ENCODE measurements at regions not wholly inside any gene's neighbourhood (a gene's known extent, or its start where the extent isn't known, plus 50 kb on each side); places are given as distances from the start of the nearest gene placed in this dataset.

- no peaks in the 10 kb centered on the region for H3K27me3 ChIP-seq
- H3K27ac ChIP-seq = no peak overlapping the region
- H3K9me3 ChIP-seq = peaks cover 3% of the 10 kb centered on the region; the same call in 1 of the 2 replicates
- no peaks in the 10 kb centered on the region for H3K36me3 ChIP-seq
- TF ChIP-seq Cebpa-rat (IDR thresholded peaks at IDR 0.05) = no peak
- no peak overlapping the region for H3K9ac ChIP-seq
- no peaks in the 10 kb centered on the region for H4K20me1 ChIP-seq
- no peak overlapping the region for H3K4me2 ChIP-seq
- no peaks in the 10 kb centered on the region for H3K4me1 ChIP-seq
- no peak overlapping the region for H3K4me3 ChIP-seq
Observed at GRCh38 chr6:40293460-40294185, 293.5 kb downstream of the LRFN2 start.

GRCh38 chr6:40293060-40293459, 294.1 kb downstream of the LRFN2 start:
- Histone ChIP-seq H3K9ac (no peak overlapping the region), H3K27ac (no peak overlapping the region), H3K27me3 (no peaks in the 10 kb centered on the region), H4K20me1 (no peaks in the 10 kb centered on the region), H3K4me1 (no peaks in the 10 kb centered on the region), H3K9me3 (no peaks in the 10 kb centered on the region; the same call in 1 of the 2 replicates), H3K4me3 (no peak overlapping the region), H3K4me2 (no peak overlapping the region), H3K36me3 (no peaks in the 10 kb centered on the region)
- TF ChIP-seq Cebpa-rat (IDR thresholded peaks at IDR 0.05) = no peak

- Histone ChIP-seq H3K27ac (no peak overlapping the region), H3K27me3 (no peaks in the 10 kb centered on the region), H3K4me3 (no peak overlapping the region), H3K9ac (no peak overlapping the region), H3K4me2 (no peak overlapping the region), H4K20me1 (no peaks in the 10 kb centered on the region), H3K36me3 (no peaks in the 10 kb centered on the region), H3K9me3 (no peaks in the 10 kb centered on the region), H3K4me1 (no peaks in the 10 kb centered on the region)
- no peak for TF ChIP-seq Cebpa-rat (IDR thresholded peaks at IDR 0.05)
Observed at GRCh38 chr6:40290816-40291215, 296.3 kb downstream of the LRFN2 start.

GRCh38 chr6:40288919-40289318, 298.2 kb downstream of the LRFN2 start:
- Histone ChIP-seq H3K9ac (no peak overlapping the region), H3K4me2 (no peak overlapping the region), H3K27ac (no peak overlapping the region)

GRCh38 chr6:40287296-40287850, 299.8 kb downstream of the LRFN2 start:
- Histone ChIP-seq H3K27me3 (no peaks in the 10 kb centered on the region), H3K9me3 (no peaks in the 10 kb centered on the region), H4K20me1 (no peaks in the 10 kb centered on the region), H3K4me3 (no peak overlapping the region), H3K4me2 (no peak overlapping the region), H3K36me3 (no peaks in the 10 kb centered on the region), H3K9ac (no peak overlapping the region), H3K4me1 (no peaks in the 10 kb centered on the region), H3K27ac (no peak overlapping the region)
- TF ChIP-seq Cebpa-rat (IDR thresholded peaks at IDR 0.05) = no peak

More at GRCh38 chr6:40288919-40289318, 298.2 kb downstream of the LRFN2 start:
- Histone ChIP-seq H3K9me3 (no peaks in the 10 kb centered on the region), H4K20me1 (no peaks in the 10 kb centered on the region), H3K36me3 (no peaks in the 10 kb centered on the region), H3K4me1 (no peaks in the 10 kb centered on the region), H3K4me3 (no peak overlapping the region), H3K27me3 (no peaks in the 10 kb centered on the region)
- no peak for TF ChIP-seq Cebpa-rat (IDR thresholded peaks at IDR 0.05)

GRCh38 chr6:40286721-40287120, 300.4 kb downstream of the LRFN2 start:
- H3K36me3 ChIP-seq = no peaks in the 10 kb centered on the region
- no peak overlapping the region for H3K4me3 ChIP-seq

GRCh38 chr6:40285996-40286395, 301.2 kb downstream of the LRFN2 start:
- Histone ChIP-seq H3K4me3 (no peak overlapping the region), H3K9me3 (no peaks in the 10 kb centered on the region), H3K9ac (no peak overlapping the region), H3K36me3 (no peaks in the 10 kb centered on the region), H3K4me1 (no peaks in the 10 kb centered on the region), H4K20me1 (no peaks in the 10 kb centered on the region), H3K4me2 (no peak overlapping the region), H3K27ac (no peak overlapping the region), H3K27me3 (no peaks in the 10 kb centered on the region)
- no peak for TF ChIP-seq Cebpa-rat (IDR thresholded peaks at IDR 0.05)

More at GRCh38 chr6:40286721-40287120, 300.4 kb downstream of the LRFN2 start:
- Histone ChIP-seq H3K4me2 (no peak overlapping the region), H3K9ac (no peak overlapping the region), H3K27ac (no peak overlapping the region), H3K4me1 (no peaks in the 10 kb centered on the region), H4K20me1 (no peaks in the 10 kb centered on the region), H3K27me3 (no peaks in the 10 kb centered on the region), H3K9me3 (no peaks in the 10 kb centered on the region)
- no peak for TF ChIP-seq Cebpa-rat (IDR thresholded peaks at IDR 0.05)

- no peak overlapping the region for H3K4me3 ChIP-seq
- H3K4me2 ChIP-seq = no peak overlapping the region
- H3K27ac ChIP-seq = no peak overlapping the region
- no peaks in the 10 kb centered on the region for H3K4me1 ChIP-seq
- H3K9ac ChIP-seq = no peak overlapping the region
- no peaks in the 10 kb centered on the region for H3K27me3 ChIP-seq
- no peaks in the 10 kb centered on the region for H3K9me3 ChIP-seq
- H3K36me3 ChIP-seq = no peaks in the 10 kb centered on the region
- H4K20me1 ChIP-seq = no peaks in the 10 kb centered on the region
- no peak for TF ChIP-seq Cebpa-rat (IDR thresholded peaks at IDR 0.05)
Observed at GRCh38 chr6:40285535-40285934, 301.6 kb downstream of the LRFN2 start.

GRCh38 chr6:40282986-40283385, 304.2 kb downstream of the LRFN2 start:
- Histone ChIP-seq H3K27me3 (no peaks in the 10 kb centered on the region), H3K4me1 (no peaks in the 10 kb centered on the region), H3K9ac (no peak overlapping the region), H3K4me3 (no peak overlapping the region), H4K20me1 (no peaks in the 10 kb centered on the region), H3K9me3 (no peaks in the 10 kb centered on the region), H3K36me3 (no peaks in the 10 kb centered on the region), H3K27ac (no peak overlapping the region), H3K4me2 (no peak overlapping the region)
- no peak for TF ChIP-seq Cebpa-rat (IDR thresholded peaks at IDR 0.05)

- Histone ChIP-seq H3K9ac (no peak overlapping the region), H3K4me2 (no peak overlapping the region)
- no peak for TF ChIP-seq Cebpa-rat (IDR thresholded peaks at IDR 0.05)
Observed at GRCh38 chr6:40281402-40281801, 305.8 kb downstream of the LRFN2 start.

More at GRCh38 chr6:40281402-40281801, 305.8 kb downstream of the LRFN2 start:
- Histone ChIP-seq H3K27me3 (no peaks in the 10 kb centered on the region), H3K9me3 (no peaks in the 10 kb centered on the region), H3K36me3 (no peaks in the 10 kb centered on the region), H4K20me1 (no peaks in the 10 kb centered on the region), H3K27ac (no peak overlapping the region), H3K4me3 (no peak overlapping the region), H3K4me1 (no peaks in the 10 kb centered on the region)

Measured in BLaER1 (cell line).